Activated CD4-positive, alpha-beta T cell treated with anti-CD3 and anti-CD28 coated beads for 36 hours (primary cell): ENCODE measurements at regions not wholly inside any gene's neighbourhood (a gene's known extent, or its start where the extent isn't known, plus 50 kb on each side); places are given as distances from the start of the nearest gene placed in this dataset.

Experiments used
- ATAC-seq: fragments of 200-7000 bp; cut with Tn5 transposase; one replicate; pipeline ENCODE4 v1.10.0; 2021; ENCODE audit warnings: mild to moderate bottlenecking, moderate library complexity
- CTCF ChIA-PET: fragments of 350-600 bp; sonication (Branson Sonifier 250); formaldehyde crosslinking; loops from one replicate; lab custom pipeline; 2021; ENCODE audit warnings: antibody characterized with exemption; lab: Charles Lee
- POLR2A ChIA-PET: fragments of 350-600 bp; sonication (Branson Sonifier 250); formaldehyde crosslinking; loops from one replicate; lab custom pipeline; 2021; ENCODE audit warnings: antibody characterized with exemption, inconsistent platforms; lab: Charles Lee
- DNase-seq: peaks from one replicate; pipeline ENCODE4 v3.0.0-alpha.2; 2020
- H3K27ac Mint-ChIP-seq: one replicate; pipeline ENCODE4 v1.8.0; 2021; ENCODE audit warnings: mixed read lengths
- H3K27me3 Mint-ChIP-seq: one replicate; pipeline ENCODE4 v1.8.0; 2021; ENCODE audit warnings: mixed read lengths
- H3K36me3 Mint-ChIP-seq: one replicate; pipeline ENCODE4 v1.8.0; 2021; ENCODE audit warnings: low read depth, mixed read lengths
- H3K4me1 Mint-ChIP-seq: one replicate; pipeline ENCODE4 v1.8.0; 2021; ENCODE audit warnings: mixed read lengths
- H3K4me3 Mint-ChIP-seq: one replicate; pipeline ENCODE4 v1.8.0; 2021; ENCODE audit warnings: mild to moderate bottlenecking, moderate library complexity, mixed read lengths
- H3K9me3 Mint-ChIP-seq: one replicate; pipeline ENCODE4 v1.8.0; 2021; ENCODE audit warnings: low read depth, mixed read lengths
- intact Hi-C, 2 experiments: fragments of 100-400 bp; cut with DNase I in 1 of 2; cut with micrococcal nuclease in 1 of 2; formaldehyde crosslinking; loops; one replicate each; pipeline versions ENCODE4 v1.14.2 to v1.15.1; 2022 to 2024; cut with DNase I, micrococcal nuclease

GRCh38 chr9:89880721-89881120 is 275.9 kb downstream of the GADD45G start:
- no peak for ATAC-seq
- no peaks in the 10 kb centered on the region for H3K4me1 Mint-ChIP-seq
- no peaks in the 10 kb centered on the region for H3K27me3 Mint-ChIP-seq
- no peak overlapping the region for H3K27ac Mint-ChIP-seq
- H3K36me3 Mint-ChIP-seq = no peaks in the 10 kb centered on the region
- POLR2A ChIA-PET = no interaction called here
- CTCF ChIA-PET = interaction anchor here (0.7 kb wide), 1 partner anchor 124 kb away, joined by 4 read pairs; no protein-coding TSS in a partner anchor
- DNase-seq = no peak
- H3K9me3 Mint-ChIP-seq = no peaks in the 10 kb centered on the region
- intact Hi-C loops = no loop called here
- H3K4me3 Mint-ChIP-seq = no peak overlapping the region

GRCh38 chr9:89881431-89881830 is 276.6 kb downstream of the GADD45G start:
- Mint-ChIP-seq H3K4me1 (no peaks in the 10 kb centered on the region), H3K4me3 (no peak overlapping the region), H3K36me3 (no peaks in the 10 kb centered on the region), H3K27me3 (no peaks in the 10 kb centered on the region), H3K27ac (no peak overlapping the region), H3K9me3 (no peaks in the 10 kb centered on the region)
- no peak for ATAC-seq
- CTCF ChIA-PET = no interaction called here
- POLR2A ChIA-PET = no interaction called here
- intact Hi-C loops = no loop called here
- no peak for DNase-seq

GRCh38 chr9:89882930-89883361 is 278.1 kb downstream of the GADD45G start:
- H3K27me3 Mint-ChIP-seq = no peaks in the 10 kb centered on the region

DNA sequence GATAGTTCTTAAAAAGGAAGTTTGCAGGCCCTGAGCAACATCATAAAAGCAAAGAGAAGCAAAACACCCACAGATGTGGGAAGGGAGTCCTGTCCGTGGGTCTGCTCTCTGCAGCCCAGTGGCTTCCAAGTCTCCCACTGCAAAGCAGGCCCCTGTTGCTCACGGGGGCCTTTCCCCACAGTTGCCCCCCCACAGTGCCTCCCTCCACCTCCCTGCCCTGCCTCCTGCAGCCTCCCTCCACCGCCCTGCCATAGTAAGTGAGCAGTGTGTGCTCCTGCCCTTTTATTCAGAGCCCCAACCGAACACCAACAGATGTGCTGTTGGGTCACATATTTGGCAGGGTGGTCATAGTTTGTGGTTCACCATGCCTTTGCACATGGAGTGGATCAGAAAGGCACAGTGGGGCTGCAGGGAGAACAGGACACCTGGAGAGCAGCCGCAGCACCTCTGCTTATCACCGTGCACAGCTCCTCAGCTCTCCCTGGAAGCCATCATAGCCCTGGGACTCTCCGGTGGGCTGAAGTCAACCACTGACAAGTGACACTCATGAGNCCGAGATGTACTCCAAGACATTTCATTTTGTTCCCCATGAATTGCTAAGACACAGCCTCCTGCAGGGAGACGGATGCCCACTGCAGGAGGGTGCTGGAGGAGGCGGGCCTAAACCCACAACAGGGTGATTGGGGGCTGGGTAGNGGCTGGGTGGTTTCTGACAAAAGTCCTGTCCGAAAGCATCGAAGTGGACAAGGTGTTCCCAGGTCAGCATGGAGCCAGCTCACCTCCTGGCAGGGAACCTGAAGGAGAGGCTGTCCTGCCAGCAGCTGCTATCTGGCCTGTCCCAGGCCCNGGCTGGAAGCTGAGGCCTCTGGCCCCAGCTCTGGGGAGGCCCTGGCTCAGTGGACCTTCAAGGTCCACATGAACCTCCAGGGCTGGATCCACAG is 278.9 kb downstream of the GADD45G start:
- no peak for ATAC-seq
- ChIA-PET POLR2A (no interaction called here), CTCF (interaction anchor here (0.6 to 1.1 kb wide), 2 partner anchors 155 to 286 kb away, joined by 3 read pairs; no protein-coding TSS in a partner anchor)
- no peaks in the 10 kb centered on the region for H3K9me3 Mint-ChIP-seq
- no peaks in the 10 kb centered on the region for H3K4me1 Mint-ChIP-seq
- no peak for DNase-seq
- intact Hi-C loops = no loop called here
- H3K4me3 Mint-ChIP-seq = no peak overlapping the region
- H3K36me3 Mint-ChIP-seq = no peaks in the 10 kb centered on the region
- no peak overlapping the region for H3K27ac Mint-ChIP-seq
- H3K27me3 Mint-ChIP-seq = no peaks in the 10 kb centered on the region

More at GRCh38 chr9:89882930-89883361, 278.1 kb downstream of the GADD45G start:
- ChIA-PET CTCF (no interaction called here), POLR2A (no interaction called here)
- H3K27ac Mint-ChIP-seq = no peak overlapping the region
- no peaks in the 10 kb centered on the region for H3K4me1 Mint-ChIP-seq
- H3K9me3 Mint-ChIP-seq = no peaks in the 10 kb centered on the region
- H3K36me3 Mint-ChIP-seq = no peaks in the 10 kb centered on the region
- ATAC-seq (no peak), DNase-seq (no peak)
- intact Hi-C loops = no loop called here
- no peak overlapping the region for H3K4me3 Mint-ChIP-seq

- H3K36me3 Mint-ChIP-seq = no peaks in the 10 kb centered on the region
- intact Hi-C loops = no loop called here
- no peaks in the 10 kb centered on the region for H3K4me1 Mint-ChIP-seq
- no peak overlapping the region for H3K4me3 Mint-ChIP-seq
- H3K27me3 Mint-ChIP-seq = no peaks in the 10 kb centered on the region
- DNase-seq = no peak
- ChIA-PET POLR2A (no interaction called here), CTCF (interaction anchor here (0.6 to 1.1 kb wide), 2 partner anchors 156 to 287 kb away, joined by 3 read pairs; no protein-coding TSS in a partner anchor)
- no peak for ATAC-seq
- H3K9me3 Mint-ChIP-seq = no peaks in the 10 kb centered on the region
- no peak overlapping the region for H3K27ac Mint-ChIP-seq
Observed at GRCh38 chr9:89884356-89885083, 279.7 kb downstream of the GADD45G start.

DNA sequence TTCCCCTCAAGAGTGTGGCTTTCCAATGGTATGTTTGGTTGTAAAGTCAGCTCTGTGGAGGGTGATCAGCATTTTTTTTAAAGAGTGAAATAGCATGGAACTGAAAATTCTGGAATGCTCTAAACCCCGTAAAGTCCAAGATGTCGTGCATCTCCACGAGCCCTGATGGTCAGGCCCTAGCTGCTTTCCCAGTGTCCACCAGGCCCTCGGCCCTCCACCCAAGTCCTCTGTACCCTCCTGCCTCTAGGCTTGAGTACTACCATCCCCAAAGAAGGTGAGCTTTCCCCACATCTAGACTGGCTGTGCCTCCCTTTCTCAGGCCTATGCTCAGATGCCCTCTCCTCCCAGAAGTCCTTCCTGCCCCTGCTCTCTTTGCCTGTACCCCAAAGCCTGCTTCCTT is 280.3 kb downstream of the GADD45G start:
- DNase-seq (no peak), ATAC-seq (no peak)
- intact Hi-C loops = no loop called here
- CTCF ChIA-PET = no interaction called here
- no peak overlapping the region for H3K4me3 Mint-ChIP-seq
- POLR2A ChIA-PET = no interaction called here
- H3K27ac Mint-ChIP-seq = no peak overlapping the region
- H3K36me3 Mint-ChIP-seq = no peaks in the 10 kb centered on the region
- no peaks in the 10 kb centered on the region for H3K9me3 Mint-ChIP-seq
- no peaks in the 10 kb centered on the region for H3K4me1 Mint-ChIP-seq
- no peaks in the 10 kb centered on the region for H3K27me3 Mint-ChIP-seq

DNA sequence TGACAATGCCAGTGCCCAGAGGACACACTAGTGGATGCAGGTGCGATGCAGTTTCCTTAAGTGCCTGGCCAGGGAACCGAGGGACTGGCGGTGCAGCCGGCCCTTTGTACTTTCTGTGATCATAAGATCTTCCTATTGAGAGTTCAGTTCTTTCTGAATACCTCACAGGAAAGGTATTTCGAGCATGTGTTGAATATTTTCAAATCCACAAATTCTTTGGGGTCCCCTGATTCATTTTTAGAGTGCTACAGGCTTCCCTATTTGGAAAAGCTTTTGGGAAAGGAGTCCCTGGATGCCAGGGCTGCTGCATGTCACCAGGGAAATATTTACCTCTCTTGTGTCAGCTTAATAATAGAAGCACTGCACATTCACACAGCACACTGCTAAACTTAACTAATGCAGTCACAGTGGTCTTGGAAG is 281.5 kb downstream of the GADD45G start:
- H3K36me3 Mint-ChIP-seq = no peaks in the 10 kb centered on the region
- ChIA-PET POLR2A (no interaction called here), CTCF (interaction anchor here (0.6 to 0.8 kb wide), 2 partner anchors 30 to 51 kb away, joined by 3 read pairs; no protein-coding TSS in a partner anchor)
- H3K27ac Mint-ChIP-seq = no peak overlapping the region
- H3K27me3 Mint-ChIP-seq = no peaks in the 10 kb centered on the region
- H3K9me3 Mint-ChIP-seq = no peaks in the 10 kb centered on the region
- no peaks in the 10 kb centered on the region for H3K4me1 Mint-ChIP-seq
- no peak overlapping the region for H3K4me3 Mint-ChIP-seq
- DNase-seq (no peak), ATAC-seq (no peak)
- intact Hi-C loops = no loop called here

- Mint-ChIP-seq H3K4me1 (no peaks in the 10 kb centered on the region), H3K9me3 (no peaks in the 10 kb centered on the region), H3K36me3 (no peaks in the 10 kb centered on the region), H3K27me3 (no peaks in the 10 kb centered on the region), H3K4me3 (no peak overlapping the region), H3K27ac (no peak overlapping the region)
- CTCF ChIA-PET = no interaction called here
- intact Hi-C loops = no loop called here
- no peak for DNase-seq
- no peak for ATAC-seq
- POLR2A ChIA-PET = no interaction called here
Observed at GRCh38 chr9:89887286-89887685, 282.5 kb downstream of the GADD45G start.

DNA sequence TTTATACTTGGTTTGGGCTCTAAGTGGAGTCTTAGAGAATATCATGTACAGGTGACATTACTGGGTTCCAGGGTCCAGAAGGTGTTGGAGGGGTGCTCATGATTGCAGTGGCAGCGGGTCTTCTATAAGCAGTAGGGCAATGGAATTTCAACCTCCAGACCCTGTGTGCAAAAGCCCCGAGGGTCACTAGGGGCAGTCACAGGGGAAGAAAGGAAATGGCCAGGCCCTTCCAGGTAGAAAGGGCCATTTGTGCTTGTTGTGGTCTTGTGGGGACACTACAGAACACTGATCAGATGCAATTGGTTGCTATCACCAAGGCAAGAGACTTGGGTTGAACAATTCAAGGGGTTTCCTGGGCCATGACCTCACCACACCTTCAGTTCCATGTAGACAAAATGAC is 283.4 kb downstream of the GADD45G start:
- Mint-ChIP-seq H3K27me3 (no peaks in the 10 kb centered on the region), H3K4me3 (no peak overlapping the region), H3K27ac (no peak overlapping the region), H3K9me3 (no peaks in the 10 kb centered on the region), H3K4me1 (no peaks in the 10 kb centered on the region), H3K36me3 (no peaks in the 10 kb centered on the region)
- CTCF ChIA-PET = no interaction called here
- POLR2A ChIA-PET = no interaction called here
- intact Hi-C loops = no loop called here
- DNase-seq (no peak), ATAC-seq (no peak)

GRCh38 chr9:89888677-89889076 is 283.9 kb downstream of the GADD45G start:
- H3K36me3 Mint-ChIP-seq = no peaks in the 10 kb centered on the region
- ChIA-PET POLR2A (no interaction called here), CTCF (no interaction called here)
- no peak for DNase-seq
- no peak overlapping the region for H3K4me3 Mint-ChIP-seq
- no peaks in the 10 kb centered on the region for H3K9me3 Mint-ChIP-seq
- intact Hi-C loops = no loop called here
- no peaks in the 10 kb centered on the region for H3K27me3 Mint-ChIP-seq
- H3K4me1 Mint-ChIP-seq = no peaks in the 10 kb centered on the region
- no peak overlapping the region for H3K27ac Mint-ChIP-seq
- no peak for ATAC-seq

DNA sequence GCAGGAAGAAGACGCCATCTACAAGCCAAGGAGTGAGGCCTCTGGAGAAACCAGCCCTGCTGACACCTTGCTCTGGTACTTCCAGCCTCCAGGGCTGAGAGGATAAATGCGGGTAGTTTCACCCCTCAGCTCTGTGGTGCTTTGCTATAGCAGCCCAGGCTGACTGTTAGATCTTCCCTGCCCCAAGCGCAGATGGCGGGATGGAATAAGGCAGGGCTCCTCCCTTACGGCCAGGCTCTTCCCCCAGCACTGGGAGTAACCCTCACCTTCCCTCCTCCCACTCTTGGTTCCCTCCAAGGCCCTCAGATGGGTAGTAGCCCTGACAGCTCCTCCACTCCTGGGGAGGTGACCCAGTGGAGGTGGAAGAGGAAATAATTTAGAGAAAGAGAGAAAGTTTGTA is 285.1 kb downstream of the GADD45G start:
- Mint-ChIP-seq H3K27me3 (no peaks in the 10 kb centered on the region), H3K4me3 (no peak overlapping the region), H3K9me3 (no peaks in the 10 kb centered on the region), H3K4me1 (no peaks in the 10 kb centered on the region), H3K27ac (no peak overlapping the region), H3K36me3 (no peaks in the 10 kb centered on the region)
- DNase-seq (no peak), ATAC-seq (no peak)
- ChIA-PET CTCF (interaction anchor here (0.7 kb wide), 1 partner anchor 70 kb away, joined by 5 read pairs; no protein-coding TSS in a partner anchor), POLR2A (no interaction called here)
- intact Hi-C loops = no loop called here
